ENCODE measurements at regions not wholly inside any gene's neighbourhood (a gene's known extent, or its start where the extent isn't known, plus 50 kb on each side); places are given as distances from the start of the nearest gene placed in this dataset.

DNA sequence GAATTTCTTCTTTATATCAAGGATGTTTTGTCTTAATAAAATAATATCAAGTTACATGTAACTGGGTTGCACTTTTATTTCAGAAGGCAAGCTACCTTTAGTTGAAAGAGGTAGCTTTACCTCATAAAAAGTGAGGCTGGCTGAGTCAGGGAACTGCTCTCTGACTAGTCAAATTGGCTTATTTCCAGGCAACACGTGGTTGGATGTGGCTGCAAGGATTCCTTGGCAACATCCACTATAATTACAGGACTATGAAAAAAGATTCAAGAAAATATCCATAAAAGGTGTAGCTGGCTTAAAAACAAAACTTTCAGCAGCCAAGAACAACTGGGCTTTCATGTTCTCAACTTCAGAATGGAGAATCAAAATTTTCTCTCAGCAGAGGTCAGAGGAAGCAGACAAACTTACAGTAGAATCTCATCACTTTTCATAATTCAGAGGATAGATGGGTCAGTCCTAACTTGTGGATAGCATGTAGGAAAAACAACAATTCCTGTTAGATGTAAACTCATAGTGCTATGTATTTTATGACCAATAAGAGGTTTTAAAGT, 779.1 kb downstream of the MECOM start:
- TF ChIP-seq EP300 (IDR thresholded peaks at IDR 0.05) (no peak), POLR2AphosphoS5 (IDR thresholded peaks at IDR 0.05) (no peak), POLR2A (IDR thresholded peaks at IDR 0.05) (no peak)
- TF ChIP-seq, protein P1, sequence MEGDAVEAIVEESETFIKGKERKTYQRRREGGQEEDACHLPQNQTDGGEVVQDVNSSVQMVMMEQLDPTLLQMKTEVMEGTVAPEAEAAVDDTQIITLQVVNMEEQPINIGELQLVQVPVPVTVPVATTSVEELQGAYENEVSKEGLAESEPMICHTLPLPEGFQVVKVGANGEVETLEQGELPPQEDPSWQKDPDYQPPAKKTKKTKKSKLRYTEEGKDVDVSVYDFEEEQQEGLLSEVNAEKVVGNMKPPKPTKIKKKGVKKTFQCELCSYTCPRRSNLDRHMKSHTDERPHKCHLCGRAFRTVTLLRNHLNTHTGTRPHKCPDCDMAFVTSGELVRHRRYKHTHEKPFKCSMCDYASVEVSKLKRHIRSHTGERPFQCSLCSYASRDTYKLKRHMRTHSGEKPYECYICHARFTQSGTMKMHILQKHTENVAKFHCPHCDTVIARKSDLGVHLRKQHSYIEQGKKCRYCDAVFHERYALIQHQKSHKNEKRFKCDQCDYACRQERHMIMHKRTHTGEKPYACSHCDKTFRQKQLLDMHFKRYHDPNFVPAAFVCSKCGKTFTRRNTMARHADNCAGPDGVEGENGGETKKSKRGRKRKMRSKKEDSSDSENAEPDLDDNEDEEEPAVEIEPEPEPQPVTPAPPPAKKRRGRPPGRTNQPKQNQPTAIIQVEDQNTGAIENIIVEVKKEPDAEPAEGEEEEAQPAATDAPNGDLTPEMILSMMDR (IDR thresholded peaks at IDR 0.05): no peak

DNA sequence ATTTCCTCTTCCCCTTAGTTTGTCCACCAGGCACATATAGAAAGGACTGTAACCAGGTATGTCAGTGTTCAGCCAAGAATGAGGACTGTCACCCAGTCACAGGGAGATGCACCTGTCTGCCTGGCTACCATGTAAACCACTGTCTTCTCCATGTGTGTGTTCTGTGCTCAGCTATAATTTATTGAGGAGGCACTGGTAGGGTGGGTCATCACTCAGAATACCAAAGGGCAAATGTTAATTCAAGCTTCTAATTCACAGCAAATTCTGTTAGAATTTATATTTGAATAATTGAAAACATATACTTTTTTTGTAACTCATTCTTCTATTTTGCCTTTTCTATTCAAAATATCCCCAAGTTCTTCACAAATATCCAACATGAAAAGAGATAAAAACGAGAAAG, 780.4 kb downstream of the MECOM start:
- Histone ChIP-seq H3K4me1 (peaks cover 9% of the 10 kb centered on the region), H3K27me3 (no peaks in the 10 kb centered on the region), H3K9me3 (no peaks in the 10 kb centered on the region), H3K4me3 (no peak overlapping the region), H3K36me3 (no peaks in the 10 kb centered on the region), H3K27ac (no peak overlapping the region)
- 58% methylated on average over 1 of the region's 1 CpG for WGBS
- TF ChIP-seq EP300 (IDR thresholded peaks at IDR 0.05) (no peak), POLR2AphosphoS5 (IDR thresholded peaks at IDR 0.05) (no peak), POLR2A (IDR thresholded peaks at IDR 0.05) (no peak)
- TF ChIP-seq, protein P1 (IDR thresholded peaks at IDR 0.05): no peak
- DNase-seq (ENCODE audit: low spot score in 2 of 2): no peak

More for the DNA sequence above, 779.1 kb downstream of the MECOM start:
- DNase-seq (ENCODE audit: low spot score in 2 of 2): no peak
- 3% methylated on average over 1 of the region's 1 CpG for WGBS
- H3K36me3 ChIP-seq: no peaks in the 10 kb centered on the region
- H3K4me1 ChIP-seq: peaks cover 9% of the 10 kb centered on the region
- no peaks in the 10 kb centered on the region for H3K27me3 ChIP-seq
- no peak overlapping the region for H3K27ac ChIP-seq
- no peak overlapping the region for H3K4me3 ChIP-seq
- no peaks in the 10 kb centered on the region for H3K9me3 ChIP-seq

DNA sequence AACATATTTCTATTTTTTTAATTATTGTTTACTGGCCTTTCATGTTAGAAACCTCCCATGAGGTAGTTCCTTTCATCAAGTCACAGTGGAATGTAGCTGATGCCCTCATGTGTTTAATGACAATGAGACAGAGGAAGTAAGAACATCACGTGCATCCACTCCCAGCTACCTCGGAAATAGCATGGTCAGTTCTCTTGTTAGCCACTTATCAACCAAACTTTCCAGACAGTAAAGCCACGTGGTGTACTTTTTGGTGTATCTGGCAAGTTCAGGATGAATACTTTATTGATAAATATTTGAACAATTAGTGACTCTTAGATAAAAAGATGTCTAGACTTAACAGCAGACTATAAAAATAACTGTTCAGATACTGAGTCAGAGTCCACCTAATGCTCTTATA, 781.7 kb downstream of the MECOM start:
- no peak for DNase-seq (ENCODE audit: low spot score in 2 of 2)
- Histone ChIP-seq H3K9me3 (no peaks in the 10 kb centered on the region), H3K4me1 (peaks cover 9% of the 10 kb centered on the region), H3K27ac (no peak overlapping the region), H3K36me3 (no peaks in the 10 kb centered on the region), H3K4me3 (no peak overlapping the region), H3K27me3 (no peaks in the 10 kb centered on the region)
- TF ChIP-seq, protein P1 (IDR thresholded peaks at IDR 0.05): no peak
- TF ChIP-seq POLR2AphosphoS5 (IDR thresholded peaks at IDR 0.05) (no peak), POLR2A (IDR thresholded peaks at IDR 0.05) (no peak), EP300 (IDR thresholded peaks at IDR 0.05) (no peak)
- 71% methylated on average over 3 of the region's 3 CpGs for WGBS

DNA sequence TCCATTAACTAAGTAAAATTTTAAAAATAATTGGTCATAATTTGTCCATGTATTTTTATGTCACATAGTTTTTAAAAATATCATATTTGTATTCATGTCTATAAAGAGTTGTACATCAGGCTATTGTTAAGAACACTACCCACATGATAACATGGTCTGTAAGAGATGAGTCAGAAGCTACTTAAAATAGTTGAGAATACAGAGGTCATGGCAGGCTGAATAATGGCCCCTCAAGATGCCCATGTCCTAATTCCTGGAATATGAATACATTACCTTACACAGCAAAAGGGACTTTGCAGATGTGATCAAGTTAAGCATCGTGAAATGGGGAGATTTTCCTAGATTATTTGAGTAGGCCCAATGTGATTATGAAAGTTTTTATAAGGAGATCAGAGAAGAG, 782.9 kb upstream of the GOLIM4 start:
- TF ChIP-seq, protein P1 (IDR thresholded peaks at IDR 0.05): no peak
- no peak for TF ChIP-seq POLR2AphosphoS5 (IDR thresholded peaks at IDR 0.05)
- TF ChIP-seq POLR2A (IDR thresholded peaks at IDR 0.05): no peak
- TF ChIP-seq EP300 (IDR thresholded peaks at IDR 0.05): no peak
- Histone ChIP-seq H3K27ac (no peak overlapping the region), H3K36me3 (no peaks in the 10 kb centered on the region)

DNA sequence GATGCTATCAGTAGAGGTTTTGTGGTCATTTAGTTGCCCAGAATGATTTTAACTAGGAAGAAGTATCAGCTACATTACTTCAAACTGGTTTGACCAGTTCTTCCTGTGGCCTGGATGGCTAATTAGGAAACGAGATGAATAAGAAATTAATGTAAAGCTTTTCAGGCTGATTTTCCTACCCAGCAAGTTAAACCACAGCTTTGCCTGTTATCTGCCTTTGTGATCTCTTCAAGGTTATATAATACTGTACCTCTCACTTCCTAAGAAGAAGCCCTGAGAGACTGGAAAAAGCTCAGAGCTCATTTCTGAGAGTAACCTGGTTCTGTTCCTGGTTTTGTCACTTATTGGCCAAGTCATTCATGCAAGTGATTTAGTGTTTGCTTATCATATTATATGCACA, 782.2 kb upstream of the GOLIM4 start:
- 36% methylated on average over 1 of the region's 1 CpG for WGBS
- DNase-seq (ENCODE audit: low spot score in 2 of 2): no peak
- no peak for TF ChIP-seq POLR2AphosphoS5 (IDR thresholded peaks at IDR 0.05)
- TF ChIP-seq POLR2A (IDR thresholded peaks at IDR 0.05): no peak
- TF ChIP-seq EP300 (IDR thresholded peaks at IDR 0.05): no peak
- TF ChIP-seq, protein P1 (IDR thresholded peaks at IDR 0.05): no peak
- H3K9me3 ChIP-seq: no peaks in the 10 kb centered on the region
- H3K4me1 ChIP-seq: peaks cover 3% of the 10 kb centered on the region
- no peaks in the 10 kb centered on the region for H3K27me3 ChIP-seq
- H3K27ac ChIP-seq: no peak overlapping the region
- no peaks in the 10 kb centered on the region for H3K36me3 ChIP-seq
- H3K4me3 ChIP-seq: no peak overlapping the region

More for the DNA sequence above, 782.9 kb upstream of the GOLIM4 start:
- H3K4me1 ChIP-seq: peaks cover 3% of the 10 kb centered on the region
- H3K27me3 ChIP-seq: no peaks in the 10 kb centered on the region
- WGBS: 94% methylated on average over 1 of the region's 1 CpG
- no peak overlapping the region for H3K4me3 ChIP-seq
- DNase-seq (ENCODE audit: low spot score in 2 of 2): no peak
- H3K9me3 ChIP-seq: no peaks in the 10 kb centered on the region

All from suprapubic skin (tissue), 4 donors.